Nephron progenitor cell (in vitro differentiated cells): ENCODE measurements at regions not wholly inside any gene's neighbourhood (a gene's known extent, or its start where the extent isn't known, plus 50 kb on each side); places are given as distances from the start of the nearest gene placed in this dataset.

ENCODE experiments used
- DNase-seq: peaks from one replicate; pipeline ENCODE4 v3.0.0; 2021
- H3K27ac Mint-ChIP-seq: 2 replicates; pipeline ENCODE4 v1.8.0; 2021; ENCODE audit warnings: mild to moderate bottlenecking, moderate library complexity, mixed read lengths
- H3K27me3 Mint-ChIP-seq: 2 replicates; pipeline ENCODE4 v1.8.0; 2021; ENCODE audit warnings: mild to moderate bottlenecking, low read depth, mixed read lengths; ENCODE audit not compliant: poor library complexity
- H3K36me3 Mint-ChIP-seq: 2 replicates; pipeline ENCODE4 v1.8.0; 2021; ENCODE audit warnings: low read depth, mixed read lengths
- H3K4me1 Mint-ChIP-seq: 2 replicates; pipeline ENCODE4 v1.8.0; 2021; ENCODE audit warnings: mixed read lengths
- H3K4me3 Mint-ChIP-seq: 2 replicates; pipeline ENCODE4 v1.8.0; 2021; ENCODE audit warnings: mild to moderate bottlenecking, moderate library complexity, mixed read lengths
- H3K9me3 Mint-ChIP-seq: 2 replicates; pipeline ENCODE4 v1.8.0; 2021; ENCODE audit warnings: mild to moderate bottlenecking, moderate library complexity, mixed read lengths
- CTCF ChIP-seq: fragments of 200-600 bp; sonication (generic); IDR thresholded peaks from 2 replicates; pipeline ENCODE4 v1.5.0; 2021; ENCODE audit warnings: antibody characterized with exemption

- TF ChIP-seq CTCF, result no peak
- H3K4me3 Mint-ChIP-seq, result no peak overlapping the region
- DNase-seq, result no peak
- H3K9me3 Mint-ChIP-seq, result peaks cover 4% of the 10 kb centered on the region
- H3K27me3 Mint-ChIP-seq, result peaks cover 5% of the 10 kb centered on the region
- no peaks in the 10 kb centered on the region for H3K36me3 Mint-ChIP-seq
- no peak overlapping the region for H3K27ac Mint-ChIP-seq
- H3K4me1 Mint-ChIP-seq, result no peaks in the 10 kb centered on the region
Observed at GRCh38 chr20:12466915-12467314, 541.9 kb upstream of the SPTLC3 start.

GRCh38 chr20:12467758-12468157, 541.0 kb upstream of the SPTLC3 start:
- no peak for DNase-seq
- Mint-ChIP-seq H3K4me3 (no peak overlapping the region), H3K27me3 (no peaks in the 10 kb centered on the region), H3K27ac (no peak overlapping the region), H3K36me3 (no peaks in the 10 kb centered on the region), H3K4me1 (no peaks in the 10 kb centered on the region), H3K9me3 (peaks cover 4% of the 10 kb centered on the region)
- no peak for TF ChIP-seq CTCF

GRCh38 chr20:12482661-12483060, 526.1 kb upstream of the SPTLC3 start:
- Mint-ChIP-seq H3K4me1 (peaks cover 7% of the 10 kb centered on the region), H3K27ac (no peak overlapping the region), H3K4me3 (no peak overlapping the region), H3K27me3 (no peaks in the 10 kb centered on the region), H3K36me3 (no peaks in the 10 kb centered on the region), H3K9me3 (peaks cover 8% of the 10 kb centered on the region)
- TF ChIP-seq CTCF, result no peak
- no peak for DNase-seq

GRCh38 chr20:12502443-12502842, 506.3 kb upstream of the SPTLC3 start:
- Mint-ChIP-seq H3K27me3 (peaks cover 3% of the 10 kb centered on the region), H3K36me3 (no peaks in the 10 kb centered on the region), H3K9me3 (peaks cover 4% of the 10 kb centered on the region), H3K27ac (no peak overlapping the region), H3K4me3 (no peak overlapping the region), H3K4me1 (peaks cover 16% of the 10 kb centered on the region)
- DNase-seq, result no peak
- TF ChIP-seq CTCF, result no peak

- Mint-ChIP-seq H3K4me1 (peaks cover 12% of the 10 kb centered on the region), H3K27ac (no peak overlapping the region), H3K27me3 (peaks cover 3% of the 10 kb centered on the region), H3K36me3 (no peaks in the 10 kb centered on the region), H3K9me3 (no peaks in the 10 kb centered on the region), H3K4me3 (no peak overlapping the region)
- no peak for DNase-seq
- TF ChIP-seq CTCF, result no peak
Observed at GRCh38 chr20:12504779-12505178, 504.0 kb upstream of the SPTLC3 start.

GRCh38 chr20:12511499-12511898, 497.3 kb upstream of the SPTLC3 start:
- Mint-ChIP-seq H3K4me1 (no peaks in the 10 kb centered on the region), H3K27me3 (peaks cover 8% of the 10 kb centered on the region), H3K9me3 (no peaks in the 10 kb centered on the region)

More at GRCh38 chr20:12511499-12511898, 497.3 kb upstream of the SPTLC3 start:
- Mint-ChIP-seq H3K4me3 (no peak overlapping the region), H3K27ac (no peak overlapping the region), H3K36me3 (no peaks in the 10 kb centered on the region)
- no peak for DNase-seq
- TF ChIP-seq CTCF, result no peak
